IMR-90 (cell line): ENCODE measurements at regions not wholly inside any gene's neighbourhood (a gene's known extent, or its start where the extent isn't known, plus 50 kb on each side); places are given as distances from the start of the nearest gene placed in this dataset.

Source experiments
- ATAC-seq: fragments of 200-7000 bp; cut with Tn5 transposase; 2 replicates; pipeline ENCODE4 v1.9.1; 2020; ENCODE audit warnings: low read depth, mild to moderate bottlenecking, moderate library complexity
- BruUV-seq: library from RNA; stranded (reverse); fragments of 400-500 nt; replicated peaks from 2 replicates; lab custom pipeline; 2021; lab: Mats Ljungman, UMichigan
- CTCF ChIA-PET: fragments of 300-600 bp; formaldehyde crosslinking; extraction: SDS; loops from one replicate; lab custom pipeline; 2021; ENCODE audit warnings: antibody characterized with exemption; lab: Yijun Ruan, JAX
- POLR2A ChIA-PET: fragments of 300-600 bp; sonication (Branson Sonifier 250); formaldehyde crosslinking; loops from one replicate; lab custom pipeline; 2022; ENCODE audit warnings: antibody characterized with exemption; ENCODE audit not compliant: unreplicated experiment; lab: Charles Lee
- DNase-seq: peaks from one replicate; pipeline ENCODE4 v3.0.0; 2013
- H2AFZ ChIP-seq: replicated peaks from 2 replicates; pipeline ENCODE3; 2013; ENCODE audit warnings: low read length, mild to moderate bottlenecking; ENCODE audit not compliant: poor library complexity
- H2AK5ac ChIP-seq: 2 replicates; pipeline ENCODE4 v1.6.1; 2013; ENCODE audit warnings: low read depth, low read length, inconsistent platforms
- H2AK9ac ChIP-seq: replicated peaks from 2 replicates; pipeline ENCODE3; 2013; ENCODE audit warnings: mild to moderate bottlenecking, low read depth, low read length, moderate library complexity; ENCODE audit not compliant: poor library complexity
- H2BK120ac ChIP-seq: 2 replicates; pipeline ENCODE4 v1.6.1; 2013; ENCODE audit warnings: low read depth, low read length, inconsistent platforms
- H2BK15ac ChIP-seq: 3 replicates; pipeline ENCODE4 v1.6.1; 2013; ENCODE audit warnings: low read depth, low read length, inconsistent platforms
- H2BK20ac ChIP-seq: 2 replicates; pipeline ENCODE4 v1.6.1; 2013; ENCODE audit warnings: low read depth, mild to moderate bottlenecking, inconsistent platforms, low read length, moderate library complexity
- H2BK5ac ChIP-seq: 2 replicates; pipeline ENCODE4 v1.6.1; 2013; ENCODE audit warnings: mild to moderate bottlenecking, low read depth, low read length, inconsistent platforms; ENCODE audit not compliant: poor library complexity, severe bottlenecking
- H3K14ac ChIP-seq: replicated peaks from 2 replicates; pipeline ENCODE4 v1.6.1; 2013; ENCODE audit warnings: low read depth, low read length, inconsistent platforms
- H3K18ac ChIP-seq: 2 replicates; pipeline ENCODE4 v1.6.1; 2013; ENCODE audit warnings: low read depth, low read length, control low read depth
- H3K23ac ChIP-seq: 2 replicates; pipeline ENCODE4 v1.6.1; 2013; ENCODE audit warnings: low read depth, low read length, inconsistent platforms
- H3K27ac ChIP-seq: 2 replicates; pipeline ENCODE4 v1.5.1; 2013; ENCODE audit warnings: mild to moderate bottlenecking, control low read depth, low read length; ENCODE audit not compliant: insufficient read depth
- H3K27me3 ChIP-seq: 2 replicates; pipeline ENCODE4 v1.6.1; 2013; ENCODE audit warnings: low read length; ENCODE audit not compliant: control insufficient read depth, insufficient read depth
- H3K36me3 ChIP-seq: 2 replicates; pipeline ENCODE4 v1.6.1; 2013; ENCODE audit warnings: low read length, mixed read lengths; ENCODE audit not compliant: control insufficient read depth, insufficient read depth
- H3K4ac ChIP-seq: 2 replicates; pipeline ENCODE4 v1.6.1; 2013; ENCODE audit warnings: low read depth, low read length, inconsistent platforms
- H3K4me1 ChIP-seq: 2 replicates; pipeline ENCODE4 v1.6.1; 2013; ENCODE audit warnings: low read length, mixed read lengths; ENCODE audit not compliant: control insufficient read depth, insufficient read depth
- H3K4me2 ChIP-seq: 2 replicates; pipeline ENCODE4 v1.6.1; 2013; ENCODE audit warnings: low read depth, mild to moderate bottlenecking, control low read depth, low read length, moderate library complexity
- H3K4me3 ChIP-seq: 2 replicates; pipeline ENCODE4 v1.5.1; 2013; ENCODE audit warnings: low read depth, mild to moderate bottlenecking, control low read depth, low read length, moderate library complexity; ENCODE audit not compliant: insufficient read depth
- H3K56ac ChIP-seq: 2 replicates; pipeline ENCODE4 v1.6.1; 2013; ENCODE audit warnings: low read length, inconsistent platforms; ENCODE audit not compliant: insufficient read depth; ENCODE audit errors: extremely low read depth
- H3K79me1 ChIP-seq, 2 experiments: 2 replicates each; pipeline ENCODE4 v1.6.1; 2013; ENCODE audit warnings: low read length in 2 of 2, inconsistent platforms in 1 of 2, low read depth in 1 of 2
- H3K9ac ChIP-seq: 2 replicates; pipeline ENCODE4 v1.6.1; 2013; ENCODE audit warnings: low read depth, low read length, control low read depth
- H3K9me1 ChIP-seq: 2 replicates; pipeline ENCODE4 v1.6.1; 2013; ENCODE audit warnings: low read length, inconsistent platforms; ENCODE audit not compliant: insufficient read depth
- H3K9me3 ChIP-seq: 2 replicates; pipeline ENCODE4 v1.6.1; 2013; ENCODE audit warnings: low read length; ENCODE audit not compliant: control insufficient read depth, insufficient read depth
- H4K20me1 ChIP-seq: 2 replicates; pipeline ENCODE4 v1.6.1; 2013; ENCODE audit warnings: low read length, inconsistent platforms; ENCODE audit not compliant: insufficient read depth
- H4K5ac ChIP-seq: 2 replicates; pipeline ENCODE4 v1.6.1; 2013; ENCODE audit warnings: mild to moderate bottlenecking, low read depth, low read length, control low read depth
- H4K8ac ChIP-seq, 2 experiments: 2 replicates each; pipeline ENCODE4 v1.6.1; 2013; ENCODE audit warnings: low read depth in 2 of 2, low read length in 2 of 2, control low read depth in 1 of 2, inconsistent platforms in 1 of 2
- H4K91ac ChIP-seq: 2 replicates; pipeline ENCODE4 v1.6.1; 2013; ENCODE audit warnings: low read depth, low read length, inconsistent platforms; ENCODE audit not compliant: insufficient read depth
- BHLHE40 ChIP-seq: fragments of 150-350 bp; IDR thresholded peaks from 2 replicates; pipeline ENCODE4 v1.6.1; 2016; ENCODE audit warnings: mild to moderate bottlenecking, low read depth, low read length
- CHD1 ChIP-seq: IDR thresholded peaks from 2 replicates; pipeline ENCODE4 v1.6.1; 2012; ENCODE audit warnings: low read depth, low read length, improper control_type of control experiment
- MAFK ChIP-seq: IDR thresholded peaks from 2 replicates; pipeline ENCODE4 v1.6.1; 2012; ENCODE audit warnings: low read depth, low read length, improper control_type of control experiment
- MAZ ChIP-seq: IDR thresholded peaks from 2 replicates; pipeline ENCODE4 v1.6.1; 2012; ENCODE audit warnings: low read depth, mild to moderate bottlenecking, low read length, improper control_type of control experiment, moderate library complexity, borderline replicate concordance
- RFX5 ChIP-seq: IDR thresholded peaks from 2 replicates; pipeline ENCODE4 v1.8.0; 2012; ENCODE audit warnings: low read depth, mild to moderate bottlenecking, low read length, moderate library complexity
- WGBS, 2 experiments: methylation state at CpG; one replicate each; pipeline versions ENCODE4 v1.1.5 to v1.1.7; 2013; ENCODE audit warnings: missing lambda C conversion rate in 2 of 2; ENCODE audit not compliant: insufficient read length in 1 of 2; ENCODE audit errors: extremely low coverage in 2 of 2; 5-methylcytosine and 5-hydroxymethylcytosine counted together
- dilution Hi-C: fragments of 300-500 bp; cut with HindIII; formaldehyde crosslinking; loops from one replicate; pipeline ENCODE4 v1.14.3; 2018; ENCODE audit warnings: low sequenced_read_pairs; ENCODE audit not compliant: unreplicated experiment
- in situ Hi-C: fragments of 300-500 bp; cut with MboI; formaldehyde crosslinking; loops from 3 replicates; pipeline ENCODE4 v1.14.3; 2019; ENCODE audit warnings: low sequenced_read_pairs, inconsistent platforms, mixed read lengths
- intact Hi-C: fragments of 100-400 bp; cut with micrococcal nuclease; formaldehyde crosslinking; loops from 2 replicates; pipeline ENCODE4 v1.10.0; 2022

DNA sequence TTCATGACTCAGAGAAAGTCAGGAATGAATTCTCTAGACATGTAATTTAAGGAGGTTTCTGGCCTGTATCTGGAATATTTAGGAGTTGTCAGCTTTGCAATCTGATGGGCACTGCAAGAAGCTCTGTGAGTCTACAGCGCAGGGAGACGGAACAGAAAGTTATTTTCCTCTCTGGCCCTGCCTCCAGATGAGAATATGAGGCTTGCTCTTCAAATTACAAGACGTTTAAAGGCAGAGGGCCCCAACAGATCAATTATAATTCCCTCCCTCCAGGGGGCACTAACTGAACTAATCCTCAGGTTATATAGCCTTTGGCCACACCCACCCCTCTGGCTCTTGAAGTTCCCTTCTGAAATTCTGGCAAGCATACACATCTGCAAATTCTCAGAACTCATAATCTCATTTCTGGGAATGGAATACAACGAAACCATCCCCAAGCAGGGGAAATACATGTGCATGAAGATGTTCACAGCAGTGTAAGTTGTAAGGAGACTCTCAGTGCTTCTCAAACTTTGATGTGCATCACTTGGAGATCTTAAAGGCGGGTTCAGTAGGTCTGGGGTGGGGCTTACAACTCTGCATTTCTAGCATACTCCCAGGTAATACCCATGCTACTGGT is 307.6 kb downstream of the CWC27 start (continued):
- TF ChIP-seq RFX5: no peak

DNA sequence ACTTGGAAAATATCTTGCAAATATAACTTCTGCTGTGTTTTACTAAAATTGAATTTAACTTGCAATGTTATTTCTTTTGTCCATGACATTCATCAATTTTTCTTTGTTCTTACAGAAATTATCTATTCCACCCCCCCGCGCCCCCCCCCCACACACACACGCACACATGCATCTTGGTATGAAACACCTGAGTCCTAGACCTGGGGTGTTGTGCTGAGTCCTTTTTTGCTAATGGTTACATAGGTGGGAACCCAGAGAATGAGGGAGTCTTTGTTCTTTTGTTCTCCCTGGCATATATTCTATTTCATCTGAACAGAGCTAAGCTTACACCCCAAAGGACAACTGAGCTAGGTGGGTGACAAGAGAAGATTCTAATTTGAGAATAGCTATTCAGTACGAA is 308.9 kb downstream of the CWC27 start:
- Histone ChIP-seq H2BK5ac (no peak overlapping the region), H3K4me3 (no peak overlapping the region), H3K9me3 (no peaks in the 10 kb centered on the region), H3K56ac (no peak overlapping the region), H3K18ac (no peak overlapping the region), H4K91ac (no peak overlapping the region), H3K4me1 (peaks cover 3% of the 10 kb centered on the region; the same call in 1 of the 2 replicates), H3K36me3 (no peaks in the 10 kb centered on the region), H3K27me3 (no peaks in the 10 kb centered on the region), H3K27ac (no peak overlapping the region), H3K4ac (no peak overlapping the region), H2BK15ac (no peak overlapping the region), H4K20me1 (no peaks in the 10 kb centered on the region), H3K4me2 (no peak overlapping the region), H3K9me1 (no peaks in the 10 kb centered on the region), H4K5ac (no peak overlapping the region), H2AK5ac (no peak overlapping the region), H3K79me1 (no peaks in the 10 kb centered on the region), H2BK120ac (no peak overlapping the region), H2AFZ (no peak overlapping the region), H3K14ac (no peak overlapping the region), H4K8ac (no peak overlapping the region), H3K23ac (no peak overlapping the region), H2BK20ac (no peak overlapping the region), H3K9ac (no peak overlapping the region), H2AK9ac (no peak overlapping the region)
- BruUV-seq: no TSS peak
- no peak for DNase-seq
- intact Hi-C loops (no loop called here), in situ Hi-C loops (no loop called here), dilution Hi-C loops (no loop called here)
- ChIA-PET CTCF (interaction anchor here (0.5 kb wide), 1 partner anchor 232 kb away, joined by 3 read pairs; no protein-coding TSS in a partner anchor), POLR2A (no interaction called here)
- WGBS, 2 experiments: no CpG with 5 or more reads among the region's 4 CpGs
- no peak for TF ChIP-seq BHLHE40
- TF ChIP-seq MAZ: no peak
- TF ChIP-seq CHD1: no peak
- TF ChIP-seq MAFK: no peak
- ATAC-seq: no peak
